ENCODE measurements at regions not wholly inside any gene's neighbourhood (a gene's known extent, or its start where the extent isn't known, plus 50 kb on each side); places are given as distances from the start of the nearest gene placed in this dataset.

GRCh38 chr15:46365572-46365971, 730.7 kb downstream of the SQOR start:
- WGBS (ENCODE audit: missing lambda C conversion rate) = 2% methylated on average over 6 of the region's 6 CpGs
- H3K27ac ChIP-seq = no peak overlapping the region
- ATAC-seq = no peak

GRCh38 chr15:46366360-46367007, 731.7 kb downstream of the SQOR start:
- no peak for TF ChIP-seq RAD21 (conservative IDR thresholded peaks at IDR 0.05 in 1 of 2, IDR thresholded peaks at IDR 0.05 in 1 of 2)
- ChIA-PET CTCF (no interaction called here), POLR2A (no interaction called here)
- H3K4me1 ChIP-seq = no peaks in the 10 kb centered on the region
- DNase-seq (ENCODE audit: low read depth in 1 of 2, low spot score in 1 of 2) (no peak), FAIRE-seq (no peak), ATAC-seq (no peak)
- no peak overlapping the region for H3K4me2 ChIP-seq
- WGBS (ENCODE audit: missing lambda C conversion rate) = 0% methylated on average over 2 of the region's 2 CpGs
- H3K27ac ChIP-seq = no peak overlapping the region
- H3K9me3 ChIP-seq = no peaks in the 10 kb centered on the region
- H3K4me3 ChIP-seq = no peak overlapping the region

More at GRCh38 chr15:46365572-46365971, 730.7 kb downstream of the SQOR start:
- ChIA-PET CTCF (no interaction called here), POLR2A (no interaction called here)
- Histone ChIP-seq H3K9me3 (no peaks in the 10 kb centered on the region), H3K4me1 (no peaks in the 10 kb centered on the region), H3K4me2 (no peak overlapping the region), H3K4me3 (no peak overlapping the region)
- DNase-seq (ENCODE audit: low read depth in 1 of 2, low spot score in 1 of 2) = no peak
- no peak for TF ChIP-seq FOSL2 (IDR thresholded peaks at IDR 0.05)
- TF ChIP-seq FOSL2 (CRISPR knock-in tag; IDR thresholded peaks at IDR 0.05) = no peak
- TF ChIP-seq BHLHE40 (IDR thresholded peaks at IDR 0.05; ENCODE audit: low read depth, low read length) = no peak
- TF ChIP-seq HOXB5 (CRISPR knock-in tag; IDR thresholded peaks at IDR 0.05) = no peak
- no peak for TF ChIP-seq POLR2AphosphoS2 (conservative IDR thresholded peaks at IDR 0.05; ENCODE audit: low read length)
- no peak for TF ChIP-seq CEBPB (IDR thresholded peaks at IDR 0.05)
- no peak for TF ChIP-seq SMC3 (IDR thresholded peaks at IDR 0.05)
- no peak for TF ChIP-seq NPAS2 (CRISPR knock-in tag; IDR thresholded peaks at IDR 0.05; ENCODE audit: borderline replicate concordance)
- TF ChIP-seq ESRRA (IDR thresholded peaks at IDR 0.05; ENCODE audit: borderline replicate concordance, low read length) = no peak
- no peak for FAIRE-seq

DNA sequence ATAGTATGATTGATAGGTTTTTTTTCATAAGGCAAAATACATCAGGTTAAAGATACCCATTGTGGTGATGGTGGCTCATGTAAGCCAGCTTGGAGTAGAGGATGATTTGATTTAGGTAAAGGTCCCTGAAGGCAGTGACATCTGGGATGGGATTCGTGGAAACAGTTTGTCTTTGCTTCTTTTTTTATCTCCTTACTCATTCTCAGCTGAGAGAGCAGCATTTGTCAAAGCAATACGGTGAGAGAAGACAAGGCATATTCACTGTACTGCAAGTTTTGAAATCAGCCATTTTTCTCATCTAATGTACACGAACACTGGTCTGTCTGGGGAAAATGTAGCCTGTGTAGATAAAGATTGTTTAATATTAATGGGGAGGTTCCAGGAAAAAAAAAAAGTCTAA, 749.1 kb downstream of the SQOR start:
- no peak overlapping the region for H3K4me3 ChIP-seq
- H3K9me3 ChIP-seq = no peaks in the 10 kb centered on the region
- ChIA-PET POLR2A (no interaction called here), CTCF (interaction anchor here (0.9 kb wide), 1 partner anchor 21 kb away, joined by 4 read pairs; no protein-coding TSS in a partner anchor)
- no peak overlapping the region for H3K27ac ChIP-seq
- H3K4me2 ChIP-seq = no peak overlapping the region
- ATAC-seq = no peak
- no peak for TF ChIP-seq FOSL2 (IDR thresholded peaks at IDR 0.05)
- no peak for TF ChIP-seq FOSL2 (CRISPR knock-in tag; IDR thresholded peaks at IDR 0.05)
- TF ChIP-seq FOXS1 (CRISPR knock-in tag; IDR thresholded peaks at IDR 0.05) = no peak
- TF ChIP-seq FOSB (CRISPR knock-in tag; IDR thresholded peaks at IDR 0.05) = no peak
- no peak for TF ChIP-seq ESRRA (IDR thresholded peaks at IDR 0.05; ENCODE audit: borderline replicate concordance, low read length)
- TF ChIP-seq BHLHE40 (IDR thresholded peaks at IDR 0.05; ENCODE audit: low read depth, low read length) = no peak
- no peak for TF ChIP-seq RFX5 (IDR thresholded peaks at IDR 0.05)
- TF ChIP-seq NPAS2 (CRISPR knock-in tag; IDR thresholded peaks at IDR 0.05; ENCODE audit: borderline replicate concordance) = no peak
- TF ChIP-seq MAZ (IDR thresholded peaks at IDR 0.05; ENCODE audit: borderline replicate concordance, low read depth, low read length) = no peak
- TF ChIP-seq CBX8 (IDR thresholded peaks at IDR 0.05) = no peak
- no peak for TF ChIP-seq SREBF2 (IDR thresholded peaks at IDR 0.05)
- TF ChIP-seq REST (IDR thresholded peaks at IDR 0.05) = no peak
- TF ChIP-seq ZSCAN20 (CRISPR knock-in tag; IDR thresholded peaks at IDR 0.05) = no peak
- WGBS (ENCODE audit: missing lambda C conversion rate) = 2% methylated on average over 3 of the region's 3 CpGs
- H3K4me1 ChIP-seq = no peaks in the 10 kb centered on the region
- FAIRE-seq = no peak
- DNase-seq (ENCODE audit: low read depth in 1 of 2, low spot score in 1 of 2) = no peak

All from A549 (cell line).